ENCODE measurements at regions not wholly inside any gene's neighbourhood (a gene's known extent, or its start where the extent isn't known, plus 50 kb on each side); places are given as distances from the start of the nearest gene placed in this dataset.

GRCh38 chr1:201711811-201712210 is 117.1 kb upstream of the IPO9 start:
- DNase-seq (ENCODE audit: low spot score) (no peak), ATAC-seq (no peak)
- Mint-ChIP-seq H3K9me3 (no peaks in the 10 kb centered on the region), H3K4me3 (no peak overlapping the region), H3K27me3 (ENCODE audit: insufficient read depth, low read depth, poor library complexity) (peaks cover 6% of the 10 kb centered on the region), H3K36me3 (ENCODE audit: low read depth) (peaks cover 13% of the 10 kb centered on the region; the same call in 2 of the 3 replicates), H3K4me1 (peaks cover 13% of the 10 kb centered on the region), H3K27ac (no peak overlapping the region)
- Histone ChIP-seq H3K27ac (ENCODE audit: low read depth) (no peak overlapping the region), H3K4me2 (no peak overlapping the region), H3K79me2 (replicated peaks; ENCODE audit: insufficient read depth) (no peaks in the 10 kb centered on the region), H3K9me2 (ENCODE audit: insufficient read depth) (no peaks in the 10 kb centered on the region), H3K27me3 (ENCODE audit: insufficient read depth) (no peaks in the 10 kb centered on the region), H2AFZ (no peak overlapping the region), H3F3A (replicated peaks; ENCODE audit: low read depth) (no peaks in the 10 kb centered on the region), H4K20me1 (replicated peaks; ENCODE audit: insufficient read depth) (no peaks in the 10 kb centered on the region), H3K4me3 (no peak overlapping the region), H3K4me1 (ENCODE audit: insufficient read depth) (peaks cover 3% of the 10 kb centered on the region; the same call in 1 of the 2 replicates), H3K36me3 (ENCODE audit: insufficient read depth) (no peaks in the 10 kb centered on the region)
- no peak for TF ChIP-seq NANOG (IDR thresholded peaks at IDR 0.05; ENCODE audit: borderline replicate concordance)
- TF ChIP-seq REST (IDR thresholded peaks at IDR 0.05; ENCODE audit: unreplicated experiment) = no peak
- no peak for TF ChIP-seq EZH2 (IDR thresholded peaks at IDR 0.05; ENCODE audit: low read depth, unreplicated experiment)
- TF ChIP-seq STAT1 (IDR thresholded peaks at IDR 0.05; ENCODE audit: unreplicated experiment) = no peak
- TF ChIP-seq ZNF462 (CRISPR knock-in tag; IDR thresholded peaks at IDR 0.05) = no peak
- TF ChIP-seq EZH2phosphoT487 (IDR thresholded peaks at IDR 0.05; ENCODE audit: unreplicated experiment) = no peak
- TF ChIP-seq, protein P1, sequence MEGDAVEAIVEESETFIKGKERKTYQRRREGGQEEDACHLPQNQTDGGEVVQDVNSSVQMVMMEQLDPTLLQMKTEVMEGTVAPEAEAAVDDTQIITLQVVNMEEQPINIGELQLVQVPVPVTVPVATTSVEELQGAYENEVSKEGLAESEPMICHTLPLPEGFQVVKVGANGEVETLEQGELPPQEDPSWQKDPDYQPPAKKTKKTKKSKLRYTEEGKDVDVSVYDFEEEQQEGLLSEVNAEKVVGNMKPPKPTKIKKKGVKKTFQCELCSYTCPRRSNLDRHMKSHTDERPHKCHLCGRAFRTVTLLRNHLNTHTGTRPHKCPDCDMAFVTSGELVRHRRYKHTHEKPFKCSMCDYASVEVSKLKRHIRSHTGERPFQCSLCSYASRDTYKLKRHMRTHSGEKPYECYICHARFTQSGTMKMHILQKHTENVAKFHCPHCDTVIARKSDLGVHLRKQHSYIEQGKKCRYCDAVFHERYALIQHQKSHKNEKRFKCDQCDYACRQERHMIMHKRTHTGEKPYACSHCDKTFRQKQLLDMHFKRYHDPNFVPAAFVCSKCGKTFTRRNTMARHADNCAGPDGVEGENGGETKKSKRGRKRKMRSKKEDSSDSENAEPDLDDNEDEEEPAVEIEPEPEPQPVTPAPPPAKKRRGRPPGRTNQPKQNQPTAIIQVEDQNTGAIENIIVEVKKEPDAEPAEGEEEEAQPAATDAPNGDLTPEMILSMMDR (conservative IDR thresholded peaks at IDR 0.05; ENCODE audit: low read depth in 2 of 2) = no peak
- TF ChIP-seq, protein P2, sequence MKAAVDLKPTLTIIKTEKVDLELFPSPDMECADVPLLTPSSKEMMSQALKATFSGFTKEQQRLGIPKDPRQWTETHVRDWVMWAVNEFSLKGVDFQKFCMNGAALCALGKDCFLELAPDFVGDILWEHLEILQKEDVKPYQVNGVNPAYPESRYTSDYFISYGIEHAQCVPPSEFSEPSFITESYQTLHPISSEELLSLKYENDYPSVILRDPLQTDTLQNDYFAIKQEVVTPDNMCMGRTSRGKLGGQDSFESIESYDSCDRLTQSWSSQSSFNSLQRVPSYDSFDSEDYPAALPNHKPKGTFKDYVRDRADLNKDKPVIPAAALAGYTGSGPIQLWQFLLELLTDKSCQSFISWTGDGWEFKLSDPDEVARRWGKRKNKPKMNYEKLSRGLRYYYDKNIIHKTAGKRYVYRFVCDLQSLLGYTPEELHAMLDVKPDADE (IDR thresholded peaks at IDR 0.05) = no peak
- TF ChIP-seq ZNF331 (CRISPR knock-in tag; IDR thresholded peaks at IDR 0.05; ENCODE audit: low read depth) = no peak
- TF ChIP-seq POLR2AphosphoS5 (IDR thresholded peaks at IDR 0.05; ENCODE audit: low read depth) = no peak
- TF ChIP-seq JUNB (IDR thresholded peaks at IDR 0.05; ENCODE audit: unreplicated experiment) = no peak
- no peak for TF ChIP-seq ZNF114 (CRISPR knock-in tag; IDR thresholded peaks at IDR 0.05)
- TF ChIP-seq CREB1 (CRISPR knock-in tag; IDR thresholded peaks at IDR 0.05; ENCODE audit: low read depth) = no peak
